ENCODE measurements at regions not wholly inside any gene's neighbourhood (a gene's known extent, or its start where the extent isn't known, plus 50 kb on each side); places are given as distances from the start of the nearest gene placed in this dataset.

DNA sequence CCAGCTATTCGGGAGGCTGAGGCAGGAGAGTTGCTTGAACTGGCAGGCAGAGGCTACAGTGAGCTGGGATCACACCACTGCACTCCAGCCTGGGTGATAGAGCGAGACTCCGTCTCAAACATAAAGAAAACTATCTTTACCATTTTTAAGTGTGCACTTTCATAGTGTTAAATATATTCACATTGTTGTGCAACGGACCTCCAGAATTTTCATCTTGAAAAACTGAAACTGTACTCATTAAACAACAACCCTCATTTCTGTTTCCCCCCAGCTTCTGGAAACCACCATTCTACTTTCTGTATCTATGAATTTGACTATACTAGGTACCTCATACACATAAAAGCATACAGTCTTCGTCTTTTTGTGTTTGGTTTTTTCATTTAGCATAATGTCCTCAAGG lies 375.1 kb downstream of the SHQ1 start:
- no peak overlapping the region for H4K8ac ChIP-seq (ENCODE audit: low read depth in 2 of 2, low read length in 2 of 2)
- H3K9me1 ChIP-seq (ENCODE audit: insufficient read depth, low read length), result no peaks in the 10 kb centered on the region
- in situ Hi-C loops (cut with MboI; ENCODE audit: low sequenced_read_pairs), result no loop called here
- no peak overlapping the region for H2AK9ac ChIP-seq (replicated peaks; ENCODE audit: low read depth, low read length, poor library complexity)
- H3K56ac ChIP-seq (ENCODE audit: extremely low read depth, insufficient read depth, low read length), result no peak overlapping the region
- ChIA-PET POLR2A (ENCODE audit: unreplicated experiment) (no interaction called here), CTCF (no interaction called here)
- no peak overlapping the region for H4K91ac ChIP-seq (ENCODE audit: insufficient read depth, low read depth, low read length)
- no peak overlapping the region for H3K9ac ChIP-seq (ENCODE audit: low read depth, low read length)
- no peak overlapping the region for H3K14ac ChIP-seq (replicated peaks; ENCODE audit: low read depth, low read length)
- no peaks in the 10 kb centered on the region for H3K9me3 ChIP-seq (ENCODE audit: control insufficient read depth, insufficient read depth, low read length)
- TF ChIP-seq MAZ (IDR thresholded peaks at IDR 0.05; ENCODE audit: borderline replicate concordance, low read depth, low read length) (no peak), FOS (IDR thresholded peaks at IDR 0.05; ENCODE audit: low read depth, low read length) (no peak), CHD1 (IDR thresholded peaks at IDR 0.05; ENCODE audit: low read depth, low read length) (no peak), RAD21 (IDR thresholded peaks at IDR 0.05; ENCODE audit: low read length) (no peak), SMC3 (IDR thresholded peaks at IDR 0.05; ENCODE audit: low read depth, low read length) (no peak), RFX5 (IDR thresholded peaks at IDR 0.05; ENCODE audit: low read depth, low read length) (no peak), NFE2L2 (IDR thresholded peaks at IDR 0.05; ENCODE audit: low read depth, low read length) (no peak), RCOR1 (IDR thresholded peaks at IDR 0.05; ENCODE audit: insufficient replicate concordance, low read length) (no peak), POLR2A (IDR thresholded peaks at IDR 0.05; ENCODE audit: low read depth, low read length) (no peak), BHLHE40 (IDR thresholded peaks at IDR 0.05; ENCODE audit: low read depth, low read length) (no peak), CEBPB (IDR thresholded peaks at IDR 0.05; ENCODE audit: low read depth, low read length) (no peak), MXI1 (IDR thresholded peaks at IDR 0.05; ENCODE audit: borderline replicate concordance, low read depth, low read length) (no peak), MAFK (IDR thresholded peaks at IDR 0.05; ENCODE audit: low read depth, low read length) (no peak)
- TF ChIP-seq, protein P1, sequence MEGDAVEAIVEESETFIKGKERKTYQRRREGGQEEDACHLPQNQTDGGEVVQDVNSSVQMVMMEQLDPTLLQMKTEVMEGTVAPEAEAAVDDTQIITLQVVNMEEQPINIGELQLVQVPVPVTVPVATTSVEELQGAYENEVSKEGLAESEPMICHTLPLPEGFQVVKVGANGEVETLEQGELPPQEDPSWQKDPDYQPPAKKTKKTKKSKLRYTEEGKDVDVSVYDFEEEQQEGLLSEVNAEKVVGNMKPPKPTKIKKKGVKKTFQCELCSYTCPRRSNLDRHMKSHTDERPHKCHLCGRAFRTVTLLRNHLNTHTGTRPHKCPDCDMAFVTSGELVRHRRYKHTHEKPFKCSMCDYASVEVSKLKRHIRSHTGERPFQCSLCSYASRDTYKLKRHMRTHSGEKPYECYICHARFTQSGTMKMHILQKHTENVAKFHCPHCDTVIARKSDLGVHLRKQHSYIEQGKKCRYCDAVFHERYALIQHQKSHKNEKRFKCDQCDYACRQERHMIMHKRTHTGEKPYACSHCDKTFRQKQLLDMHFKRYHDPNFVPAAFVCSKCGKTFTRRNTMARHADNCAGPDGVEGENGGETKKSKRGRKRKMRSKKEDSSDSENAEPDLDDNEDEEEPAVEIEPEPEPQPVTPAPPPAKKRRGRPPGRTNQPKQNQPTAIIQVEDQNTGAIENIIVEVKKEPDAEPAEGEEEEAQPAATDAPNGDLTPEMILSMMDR (conservative IDR thresholded peaks at IDR 0.05; ENCODE audit: low read depth, low read length), result no peak
- TF ChIP-seq, protein P2, sequence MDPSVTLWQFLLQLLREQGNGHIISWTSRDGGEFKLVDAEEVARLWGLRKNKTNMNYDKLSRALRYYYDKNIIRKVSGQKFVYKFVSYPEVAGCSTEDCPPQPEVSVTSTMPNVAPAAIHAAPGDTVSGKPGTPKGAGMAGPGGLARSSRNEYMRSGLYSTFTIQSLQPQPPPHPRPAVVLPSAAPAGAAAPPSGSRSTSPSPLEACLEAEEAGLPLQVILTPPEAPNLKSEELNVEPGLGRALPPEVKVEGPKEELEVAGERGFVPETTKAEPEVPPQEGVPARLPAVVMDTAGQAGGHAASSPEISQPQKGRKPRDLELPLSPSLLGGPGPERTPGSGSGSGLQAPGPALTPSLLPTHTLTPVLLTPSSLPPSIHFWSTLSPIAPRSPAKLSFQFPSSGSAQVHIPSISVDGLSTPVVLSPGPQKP (IDR thresholded peaks at IDR 0.05; ENCODE audit: borderline replicate concordance, low read depth, low read length), result no peak
- TF ChIP-seq, protein P3, sequence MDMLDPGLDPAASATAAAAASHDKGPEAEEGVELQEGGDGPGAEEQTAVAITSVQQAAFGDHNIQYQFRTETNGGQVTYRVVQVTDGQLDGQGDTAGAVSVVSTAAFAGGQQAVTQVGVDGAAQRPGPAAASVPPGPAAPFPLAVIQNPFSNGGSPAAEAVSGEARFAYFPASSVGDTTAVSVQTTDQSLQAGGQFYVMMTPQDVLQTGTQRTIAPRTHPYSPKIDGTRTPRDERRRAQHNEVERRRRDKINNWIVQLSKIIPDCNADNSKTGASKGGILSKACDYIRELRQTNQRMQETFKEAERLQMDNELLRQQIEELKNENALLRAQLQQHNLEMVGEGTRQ (IDR thresholded peaks at IDR 0.05; ENCODE audit: low read depth, low read length), result no peak
- H3K36me3 ChIP-seq (ENCODE audit: control insufficient read depth, insufficient read depth, low read length), result no peaks in the 10 kb centered on the region
- H2AFZ ChIP-seq (replicated peaks; ENCODE audit: low read length, poor library complexity), result no peak overlapping the region
- intact Hi-C loops (cut with micrococcal nuclease), result no loop called here
- H3K23ac ChIP-seq (ENCODE audit: low read depth, low read length), result no peak overlapping the region
- H3K4me3 ChIP-seq (ENCODE audit: insufficient read depth, low read depth, low read length), result no peak overlapping the region
- H2AK5ac ChIP-seq (ENCODE audit: low read depth, low read length), result no peak overlapping the region
- H3K4ac ChIP-seq (ENCODE audit: low read depth, low read length), result no peak overlapping the region
- DNase-seq (no peak), ATAC-seq (ENCODE audit: low read depth) (no peak)
- no peak overlapping the region for H2BK5ac ChIP-seq (ENCODE audit: low read depth, low read length, poor library complexity, severe bottlenecking)
- H3K18ac ChIP-seq (ENCODE audit: low read depth, low read length), result no peak overlapping the region
- H4K20me1 ChIP-seq (ENCODE audit: insufficient read depth, low read length), result no peaks in the 10 kb centered on the region
- H3K79me1 ChIP-seq (ENCODE audit: low read depth in 1 of 2, low read length in 2 of 2), result no peaks in the 10 kb centered on the region
- no peak overlapping the region for H4K5ac ChIP-seq (ENCODE audit: low read depth, low read length)
- no peak overlapping the region for H3K27ac ChIP-seq (ENCODE audit: insufficient read depth, low read length)
- no peak overlapping the region for H2BK15ac ChIP-seq (ENCODE audit: low read depth, low read length)
- no peak overlapping the region for H2BK20ac ChIP-seq (ENCODE audit: low read depth, low read length)
- no peak overlapping the region for H3K4me2 ChIP-seq (ENCODE audit: low read depth, low read length)
- peaks cover 15% of the 10 kb centered on the region for H3K27me3 ChIP-seq (ENCODE audit: control insufficient read depth, insufficient read depth, low read length)
- BruUV-seq (replicated peaks), result no TSS peak
- H2BK120ac ChIP-seq (ENCODE audit: low read depth, low read length), result no peak overlapping the region
- 80% methylated on average over 1 of the region's 5 CpGs; no CpG with 5 or more reads in 1 of the 2 experiments for WGBS, 2 experiments (ENCODE audit: extremely low coverage in 2 of 2, insufficient read length in 1 of 2)
- dilution Hi-C loops (cut with HindIII; ENCODE audit: low sequenced_read_pairs, unreplicated experiment), result no loop called here
- H3K4me1 ChIP-seq (ENCODE audit: control insufficient read depth, insufficient read depth, low read length), result no peaks in the 10 kb centered on the region

Data from IMR-90 (cell line).